ENCODE measurements at regions not wholly inside any gene's neighbourhood (a gene's known extent, or its start where the extent isn't known, plus 50 kb on each side); places are given as distances from the start of the nearest gene placed in this dataset.
"Not testable (repeated sequence)": the region's sequence is repeated elsewhere in the genome, so short reads cannot be mapped to it uniquely, and the experiment has no call there.

- no peak for DNase-seq (ENCODE audit: low read depth)
Measured at GRCh38 chr7:142534726-142535122, 214.5 kb upstream of the PRSS1 start.

DNA sequence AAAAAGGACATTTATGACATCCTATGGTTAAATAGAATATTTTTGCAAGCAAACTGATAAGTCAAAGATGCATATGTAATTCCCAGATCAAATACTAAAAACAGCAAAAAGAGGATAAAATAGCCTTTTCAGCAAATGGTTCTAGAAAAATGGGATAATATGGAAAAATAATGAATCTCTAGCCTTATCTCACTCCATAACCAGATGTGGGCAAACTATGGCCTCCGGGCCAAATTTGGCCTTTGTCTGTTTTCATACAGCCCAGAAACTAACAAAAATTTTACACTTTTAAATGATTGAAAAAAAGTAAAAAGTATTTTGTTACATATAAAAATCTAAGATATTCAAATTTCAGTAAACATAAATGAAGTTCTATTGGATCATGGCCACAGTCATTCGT, 215.4 kb upstream of the PRSS1 start:
- DNase-seq (ENCODE audit: low read depth): no peak

DNA sequence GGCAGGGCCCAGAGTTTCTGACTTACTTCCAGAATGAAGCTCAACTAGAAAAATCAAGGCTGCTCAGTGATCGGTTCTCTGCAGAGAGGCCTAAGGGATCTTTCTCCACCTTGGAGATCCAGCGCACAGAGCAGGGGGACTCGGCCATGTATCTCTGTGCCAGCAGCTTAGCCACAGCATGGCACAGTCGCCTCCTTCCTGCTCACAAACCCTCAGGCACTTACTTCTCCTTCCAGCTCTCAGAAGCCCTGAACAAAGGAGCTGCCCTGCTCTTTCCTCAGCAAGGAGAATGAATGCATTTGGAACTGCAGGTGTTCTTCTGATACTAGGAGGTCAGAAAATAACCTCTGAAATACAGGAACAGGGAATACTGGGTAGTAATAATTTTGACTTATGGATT, 219.7 kb upstream of the PRSS1 start:
- no peak for DNase-seq (ENCODE audit: low read depth)

DNA sequence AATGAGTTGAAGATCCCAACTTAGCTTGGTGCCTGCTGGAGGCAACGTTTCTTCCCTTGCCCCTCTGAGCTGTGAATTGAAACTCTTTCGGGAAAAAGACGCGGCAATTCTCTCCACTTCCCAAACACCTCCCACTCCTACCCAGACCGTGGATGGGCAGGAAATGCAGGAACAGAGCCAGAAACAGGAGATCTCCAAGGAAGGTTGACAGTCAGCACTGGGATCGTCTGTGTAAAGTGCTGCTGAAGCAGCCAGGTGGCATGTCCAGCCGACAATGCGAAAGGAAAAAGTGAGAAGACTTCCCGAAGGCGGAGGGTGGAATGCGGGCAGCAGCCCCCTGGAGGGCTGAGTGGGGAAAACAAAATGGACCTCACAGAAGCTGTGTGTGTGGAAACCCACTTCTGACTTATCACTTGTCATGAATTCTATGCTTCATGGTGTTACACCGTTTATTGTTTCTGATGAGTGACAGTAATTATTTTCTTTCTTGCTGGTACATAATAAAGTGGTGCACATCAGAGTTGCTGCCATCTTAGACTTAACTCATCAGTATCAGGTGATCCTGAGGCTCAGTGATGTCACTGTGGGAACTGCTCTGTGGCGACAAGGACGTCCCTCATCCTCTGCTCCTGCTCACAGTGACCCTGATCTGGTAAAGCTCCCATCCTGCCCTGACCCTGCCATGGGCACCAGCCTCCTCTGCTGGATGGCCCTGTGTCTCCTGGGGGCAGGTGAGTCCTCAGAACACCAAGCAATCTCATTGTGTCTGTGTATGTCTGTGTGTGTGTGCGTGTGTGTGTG, 220.5 kb upstream of the PRSS1 start:
- no peak for DNase-seq (ENCODE audit: low read depth)

- DNase-seq (ENCODE audit: low read depth): no peak
Measured at GRCh38 chr7:142523821-142524460, 225.3 kb upstream of the PRSS1 start.

GRCh38 chr7:142522735-142523134, 226.5 kb upstream of the PRSS1 start:
- DNase-seq (ENCODE audit: low read depth): no peak

GRCh38 chr7:142520885-142521284, 228.4 kb upstream of the PRSS1 start:
- not testable (repeated sequence) for DNase-seq (ENCODE audit: low read depth)

DNA sequence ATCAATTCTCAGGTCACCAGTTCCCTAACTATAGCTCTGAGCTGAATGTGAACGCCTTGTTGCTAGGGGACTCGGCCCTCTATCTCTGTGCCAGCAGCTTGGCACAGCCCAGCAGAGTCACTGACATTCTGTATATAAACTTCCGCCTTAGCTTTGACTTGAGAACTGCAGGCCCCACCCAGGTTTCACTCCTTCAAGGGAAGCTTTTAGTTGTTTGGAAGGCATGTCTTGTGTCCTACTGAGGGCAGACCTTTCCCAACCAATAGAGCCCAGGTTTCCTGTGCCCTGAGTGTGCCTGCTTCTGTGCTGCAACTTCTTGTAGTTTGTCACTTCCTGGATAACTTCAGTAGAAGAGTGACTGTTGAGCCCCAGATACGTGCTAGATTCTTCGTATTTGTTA, 228.8 kb upstream of the PRSS1 start:
- not testable (repeated sequence) for DNase-seq (ENCODE audit: low read depth)

DNA sequence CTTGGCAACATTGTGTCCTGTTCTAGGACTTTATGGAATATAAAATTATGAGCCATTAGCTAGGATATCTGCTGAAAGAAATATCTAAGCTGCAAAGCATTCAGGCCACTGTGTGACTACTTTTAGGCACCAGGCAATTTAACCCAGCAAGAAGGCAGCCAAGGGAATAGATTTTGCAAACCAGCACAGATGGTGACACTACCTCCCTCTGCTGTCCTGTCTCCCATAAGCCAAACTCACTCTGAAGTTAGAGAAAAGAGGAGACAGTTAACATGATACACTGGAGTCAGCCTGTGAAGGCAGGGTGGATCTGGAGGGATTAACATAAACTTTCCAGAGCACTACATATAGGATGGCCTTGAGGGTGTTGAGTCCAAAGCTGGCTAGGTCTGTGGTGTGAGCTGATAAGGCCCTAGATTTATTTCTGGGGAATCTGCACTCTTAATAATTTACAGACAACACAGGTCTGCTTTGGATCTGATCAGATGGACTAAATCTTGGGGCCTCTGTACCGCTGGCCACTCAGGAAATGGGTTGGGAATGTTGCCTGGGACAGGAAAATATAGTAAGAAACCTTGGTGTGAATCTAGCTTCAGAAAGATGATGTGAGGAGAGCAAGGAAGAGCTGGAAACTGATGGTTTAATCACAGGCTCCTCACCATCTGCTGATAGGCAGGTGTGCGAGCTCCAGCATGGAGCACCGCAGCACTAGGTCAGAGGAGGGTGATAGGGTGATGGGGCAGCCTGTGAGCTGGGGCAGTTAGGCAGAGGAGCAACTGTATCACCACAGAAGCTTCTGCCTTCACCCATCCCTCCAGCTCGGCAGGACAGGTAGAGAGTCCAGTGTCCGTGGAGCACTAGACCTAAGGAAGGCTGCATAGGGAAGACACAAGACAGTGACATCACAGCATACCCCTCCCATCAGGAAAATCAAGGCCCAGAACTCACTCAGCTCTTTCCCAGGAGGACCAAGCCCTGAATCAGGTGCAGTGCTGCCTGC, 229.9 kb upstream of the PRSS1 start:
- no peak for DNase-seq (ENCODE audit: low read depth)

DNA sequence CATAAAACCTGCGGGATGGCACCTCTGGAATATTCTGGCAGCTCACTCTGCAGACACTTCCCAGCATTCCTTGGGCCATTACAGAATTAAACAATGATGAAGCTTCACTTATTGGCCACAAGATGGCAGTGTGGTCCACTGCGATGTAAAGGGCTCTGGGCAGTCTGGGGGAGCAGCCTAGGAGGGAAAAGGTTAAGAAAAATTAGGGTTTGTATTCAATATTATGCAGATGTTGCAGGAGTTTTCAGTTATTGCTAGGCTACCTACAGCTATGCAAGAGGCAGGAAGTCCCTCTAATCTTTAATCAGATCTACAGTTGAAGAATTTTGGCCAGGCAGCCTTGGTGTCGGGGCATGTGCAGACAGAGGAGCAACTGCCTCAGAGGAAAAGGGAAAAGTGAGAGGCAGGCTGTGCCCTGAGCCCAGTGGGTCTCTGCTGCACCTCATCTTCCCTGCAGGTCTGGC, 233.2 kb upstream of the PRSS1 start:
- peak; percentile 72 for DNase-seq (ENCODE audit: low read depth)

- DNase-seq (ENCODE audit: low read depth): not testable (repeated sequence)
Measured at GRCh38 chr7:142514716-142515115, 234.6 kb upstream of the PRSS1 start.

DNA sequence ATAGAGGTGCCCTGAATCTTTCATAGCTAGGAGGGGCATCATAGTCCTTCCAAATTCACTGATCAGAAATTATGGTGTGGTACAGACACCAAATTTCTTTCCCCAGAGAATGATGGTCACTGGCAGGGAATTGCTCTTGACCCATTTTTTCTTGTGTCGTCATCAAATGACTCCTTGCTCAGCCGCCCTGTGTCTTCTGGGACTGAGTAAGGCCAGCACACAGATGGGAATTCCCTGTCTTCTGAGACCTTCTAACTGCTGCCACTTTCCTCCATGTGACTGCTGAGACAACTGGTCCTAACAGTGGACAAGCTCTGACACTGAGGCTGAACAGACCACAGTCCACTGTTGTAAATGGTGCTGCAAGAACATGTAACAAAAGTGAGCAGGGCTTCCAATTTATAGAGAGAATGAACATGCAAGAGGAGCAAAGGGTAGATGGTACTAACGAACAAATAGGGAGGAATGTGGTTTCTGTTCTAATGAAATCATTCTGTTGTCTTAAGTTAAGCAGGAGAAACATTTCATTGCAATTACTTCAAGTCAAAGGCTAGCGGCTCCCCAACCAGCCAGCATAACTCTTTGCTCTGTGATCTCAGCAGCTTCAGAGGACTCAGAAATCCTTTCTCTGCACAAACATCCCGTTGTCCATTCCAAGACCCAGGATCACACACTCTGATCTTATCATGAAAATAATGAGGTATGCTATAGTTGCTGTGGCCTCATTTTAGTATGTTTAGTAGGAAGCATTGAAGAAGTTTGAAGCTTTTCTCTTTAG, 235.9 kb upstream of the PRSS1 start:
- DNase-seq (ENCODE audit: low read depth): no peak

GRCh38 chr7:142511801-142512200, 237.5 kb upstream of the PRSS1 start:
- DNase-seq (ENCODE audit: low read depth): no peak

GRCh38 chr7:142511374-142511773, 237.9 kb upstream of the PRSS1 start:
- DNase-seq (ENCODE audit: low read depth): no peak

GRCh38 chr7:142509235-142509634, 240.0 kb upstream of the PRSS1 start:
- DNase-seq (ENCODE audit: low read depth): not testable (repeated sequence)

DNA sequence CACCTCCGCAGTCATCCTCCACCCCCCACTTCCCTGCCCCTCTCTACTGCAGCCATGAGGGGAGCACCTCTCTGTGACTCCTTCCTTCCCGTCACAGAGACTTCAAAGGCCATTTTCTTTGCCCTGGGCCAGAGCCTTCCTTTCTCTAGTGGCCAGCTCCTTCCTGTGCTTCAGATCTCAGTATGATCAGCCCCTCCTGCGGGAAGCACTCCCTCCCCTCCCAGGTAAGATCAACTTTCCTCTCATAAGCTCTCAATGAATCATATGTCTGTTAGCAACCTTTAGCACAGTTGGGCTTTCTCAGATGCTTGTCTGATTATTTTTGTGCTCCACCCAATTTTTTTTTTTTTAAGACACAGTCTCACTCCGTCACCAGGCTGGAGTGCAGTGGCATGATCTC, 241.0 kb upstream of the PRSS1 start:
- peak; percentile 65 for DNase-seq (ENCODE audit: low read depth)

DNA sequence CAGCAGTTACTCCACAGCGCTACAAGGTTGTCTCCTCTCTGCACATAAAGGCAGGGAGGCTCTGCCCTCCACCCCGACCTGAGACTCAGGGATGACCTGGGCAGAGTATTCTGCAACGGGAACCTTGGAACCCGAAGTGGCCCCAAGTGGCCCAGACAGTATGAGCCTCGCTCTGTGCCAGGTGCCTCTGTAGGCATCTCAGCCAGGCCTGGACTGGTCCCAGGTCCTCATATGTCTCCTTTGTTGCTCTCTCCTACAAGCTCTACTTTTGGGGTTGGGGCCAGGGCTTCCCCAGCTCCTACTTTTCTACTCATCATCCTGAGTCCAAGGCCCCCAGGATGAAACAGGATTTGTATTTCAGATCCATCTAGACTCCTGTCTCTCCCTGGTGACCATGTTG, 241.5 kb upstream of the PRSS1 start:
- no peak for DNase-seq (ENCODE audit: low read depth)

DNA sequence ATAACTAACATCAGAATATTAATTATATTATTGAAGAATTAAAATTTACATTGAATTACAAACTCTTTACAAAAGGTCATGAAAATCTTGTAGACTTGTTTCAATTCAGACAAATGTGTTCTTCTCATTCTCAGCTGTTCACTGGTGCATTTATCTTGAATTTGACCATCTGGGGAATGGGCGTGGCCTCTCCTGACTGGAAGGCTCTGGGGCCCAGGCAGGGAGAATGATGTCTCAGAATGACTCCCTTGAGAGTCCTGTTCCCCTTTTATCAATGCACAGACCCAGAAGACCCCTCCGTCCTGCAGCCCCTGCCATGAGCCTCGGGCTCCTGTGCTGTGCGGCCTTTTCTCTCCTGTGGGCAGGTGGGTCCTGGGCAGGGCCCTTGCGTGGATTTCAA, 242.2 kb upstream of the PRSS1 start:
- DNase-seq (ENCODE audit: low read depth): not testable (repeated sequence)

DNA sequence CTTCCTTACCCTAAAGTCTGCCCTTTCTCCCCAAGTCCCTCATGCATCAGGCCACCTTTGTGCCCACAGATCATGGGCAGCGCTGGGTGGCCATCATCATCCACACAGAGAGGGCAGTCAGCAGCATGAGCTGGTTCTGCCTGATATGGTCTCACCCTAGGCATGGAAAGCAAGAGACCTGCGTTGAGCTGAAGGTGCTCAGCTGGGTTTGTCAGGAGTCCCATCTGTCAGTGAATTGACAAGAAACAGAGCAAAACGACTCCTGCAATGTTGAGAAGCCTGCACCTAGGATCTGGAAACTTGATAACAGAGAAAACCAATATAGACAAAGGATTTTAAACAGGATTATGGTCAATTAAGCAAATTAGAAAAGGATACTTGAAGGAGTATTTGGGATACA, 242.7 kb upstream of the PRSS1 start:
- no peak for DNase-seq (ENCODE audit: low read depth)

DNA sequence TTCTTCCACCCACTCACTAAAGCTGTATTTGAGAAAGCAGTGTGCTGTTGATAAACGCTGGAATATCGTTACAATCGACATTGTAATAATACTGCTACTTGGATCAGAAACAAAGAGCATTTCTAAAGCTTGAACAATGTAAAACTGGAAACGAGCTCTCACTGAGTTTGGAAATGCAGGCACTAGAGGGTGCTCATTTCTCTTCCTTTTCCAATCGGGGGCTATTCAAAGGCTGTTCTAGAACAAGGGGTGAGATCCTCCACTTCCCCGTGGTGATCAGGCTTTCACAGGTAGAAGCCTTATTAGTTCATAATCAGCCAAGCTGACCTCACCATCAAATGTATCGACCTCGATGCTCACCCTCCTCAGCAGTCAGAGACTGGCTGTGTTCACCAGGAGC, 245.3 kb upstream of the PRSS1 start:
- not testable (repeated sequence) for DNase-seq (ENCODE audit: low read depth)

- no peak for DNase-seq (ENCODE audit: low read depth)
Measured at GRCh38 chr7:142503036-142503435, 245.2 kb upstream of the PRSS58 start.
